GM23248 (cell line): ENCODE measurements at regions not wholly inside any gene's neighbourhood (a gene's known extent, or its start where the extent isn't known, plus 50 kb on each side); places are given as distances from the start of the nearest gene placed in this dataset.

Source experiments
- EZH2 ChIP-seq: fragments of 200-600 bp; sonication (generic); IDR thresholded peaks from 2 replicates; pipeline ENCODE4 v1.6.1; 2018; ENCODE audit warnings: antibody characterized with exemption, mild to moderate bottlenecking; ENCODE audit not compliant: insufficient read depth, poor library complexity, severe bottlenecking
- EZH2phosphoT487 ChIP-seq: fragments of 200-600 bp; sonication (generic); IDR thresholded peaks from 2 replicates; pipeline ENCODE4 v1.6.1; 2018; ENCODE audit warnings: antibody characterized with exemption, moderate library complexity, mild to moderate bottlenecking, low read depth; ENCODE audit not compliant: insufficient read depth

DNA sequence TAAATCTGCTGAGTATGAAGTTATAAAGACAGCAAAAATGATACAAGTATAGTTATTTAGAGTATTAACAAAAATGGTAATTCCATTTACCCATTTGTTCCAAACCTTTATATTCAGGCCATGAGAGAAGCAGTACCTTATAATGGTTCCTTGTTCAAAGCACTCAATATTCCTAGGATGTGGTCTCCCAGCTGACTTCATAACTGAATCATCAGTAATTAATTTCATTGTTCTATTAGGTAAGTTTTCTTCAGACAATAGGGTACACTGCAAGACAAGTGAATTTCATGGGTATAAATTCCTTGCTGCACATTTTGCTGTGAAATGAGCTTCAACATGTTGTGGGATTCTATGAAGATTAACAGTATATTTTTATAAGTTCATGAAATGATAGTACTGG is 550.8 kb upstream of the ZEB2 start:
- TF ChIP-seq EZH2phosphoT487, result no peak
- no peak for TF ChIP-seq EZH2
